Dendritic cell treated with granulocyte-macrophage colony-stimulating factor and Interleukin-4, amounts not matched to agents 40 ng/mL and 50 ng/mL, for 4 days (primary cell): ENCODE measurements at regions not wholly inside any gene's neighbourhood (a gene's known extent, or its start where the extent isn't known, plus 50 kb on each side); places are given as distances from the start of the nearest gene placed in this dataset.
"Not testable (repeated sequence)": the region's sequence is repeated elsewhere in the genome, so short reads cannot be mapped to it uniquely, and the experiment has no call there.

Experiments used
- H3K27ac Mint-ChIP-seq: one replicate; pipeline ENCODE4 v1.8.0; 2022; ENCODE audit warnings: mild to moderate bottlenecking, mixed read lengths
- H3K27me3 Mint-ChIP-seq: one replicate; pipeline ENCODE4 v1.8.0; 2022; ENCODE audit warnings: mild to moderate bottlenecking, mixed read lengths
- H3K36me3 Mint-ChIP-seq: one replicate; pipeline ENCODE4 v1.8.0; 2022; ENCODE audit warnings: low read depth, mixed read lengths
- H3K4me1 Mint-ChIP-seq: one replicate; pipeline ENCODE4 v1.8.0; 2022; ENCODE audit warnings: low read depth, mixed read lengths
- H3K4me3 Mint-ChIP-seq: one replicate; pipeline ENCODE4 v1.8.0; 2022; ENCODE audit warnings: mild to moderate bottlenecking, moderate library complexity, mixed read lengths
- H3K9me3 Mint-ChIP-seq: one replicate; pipeline ENCODE4 v1.8.0; 2022; ENCODE audit warnings: mixed read lengths
- intact Hi-C: fragments of 100-400 bp; cut with micrococcal nuclease; formaldehyde crosslinking; loops from one replicate; pipeline ENCODE4 v1.15.0; 2022

DNA sequence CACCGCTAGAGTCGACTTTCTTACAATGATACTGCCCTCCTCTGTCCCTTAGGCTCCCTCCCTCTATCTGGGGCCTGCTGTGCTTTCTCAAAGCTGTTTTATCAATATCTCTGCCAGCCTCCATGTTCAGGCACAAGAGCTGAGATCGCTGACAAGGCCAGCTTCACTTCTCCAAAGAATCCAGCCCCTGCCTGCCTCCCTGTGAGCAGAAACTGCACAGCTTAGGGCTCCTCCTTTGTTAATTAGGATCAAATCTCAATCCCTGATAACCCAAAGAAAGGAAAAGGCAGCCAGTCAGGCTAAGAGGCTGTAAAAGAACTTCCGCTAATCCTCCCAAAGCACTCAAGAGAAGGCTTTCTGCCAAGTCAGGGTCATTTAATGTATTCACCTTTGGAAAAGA is 616.0 kb upstream of the CDH11 start:
- no peaks in the 10 kb centered on the region for H3K36me3 Mint-ChIP-seq
- H3K4me3 Mint-ChIP-seq: no peak overlapping the region
- peaks cover 20% of the 10 kb centered on the region for H3K4me1 Mint-ChIP-seq
- no peaks in the 10 kb centered on the region for H3K27me3 Mint-ChIP-seq
- H3K9me3 Mint-ChIP-seq: peaks cover 7% of the 10 kb centered on the region
- intact Hi-C loops: no loop called here
- H3K27ac Mint-ChIP-seq: no peak overlapping the region

DNA sequence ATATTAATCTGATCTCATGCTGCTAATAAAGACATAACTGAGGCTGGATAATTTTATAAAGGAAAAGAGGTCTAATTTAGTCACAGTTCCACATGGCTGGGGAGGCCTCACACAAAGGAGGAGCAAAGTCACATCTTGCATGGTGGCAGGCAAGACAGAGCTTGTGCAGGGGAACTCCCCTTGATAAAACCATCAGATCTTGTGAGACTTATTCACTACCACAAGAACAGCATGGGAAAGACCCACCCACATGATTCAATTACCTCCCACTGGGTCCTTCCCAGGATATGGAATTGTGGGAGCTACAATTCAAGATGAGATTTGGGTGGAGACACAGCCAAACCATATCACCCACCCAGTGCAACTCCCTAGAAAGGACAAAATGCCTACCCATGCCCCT is 613.8 kb upstream of the CDH11 start:
- intact Hi-C loops, H3K27ac Mint-ChIP-seq, H3K36me3 Mint-ChIP-seq: not testable (repeated sequence)

DNA sequence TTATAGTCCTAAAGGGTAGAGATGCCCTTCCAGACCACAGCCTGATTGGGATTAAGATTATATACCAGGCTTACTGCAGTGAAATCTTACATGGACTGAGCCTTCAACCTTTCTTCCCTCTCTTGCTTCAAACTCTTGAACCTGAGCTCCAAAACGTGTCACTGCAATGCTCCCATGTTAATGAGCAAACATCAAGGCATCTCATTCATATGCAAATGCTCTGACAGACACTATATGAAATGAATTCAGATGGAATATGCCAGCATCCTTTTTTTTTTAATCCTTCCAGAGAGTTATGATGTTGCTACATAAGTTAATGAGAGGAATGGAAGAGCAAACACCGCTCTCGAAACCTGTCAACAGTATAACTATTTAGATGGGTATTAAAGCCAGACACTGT is 611.9 kb upstream of the CDH11 start:
- Mint-ChIP-seq H3K27me3 (peaks cover 3% of the 10 kb centered on the region), H3K9me3 (no peaks in the 10 kb centered on the region), H3K27ac (no peak overlapping the region), H3K4me3 (no peak overlapping the region), H3K36me3 (no peaks in the 10 kb centered on the region), H3K4me1 (peaks cover 5% of the 10 kb centered on the region)
- intact Hi-C loops: no loop called here

More for the DNA sequence above, 613.8 kb upstream of the CDH11 start:
- not testable (repeated sequence) for H3K4me3 Mint-ChIP-seq, H3K27me3 Mint-ChIP-seq, H3K9me3 Mint-ChIP-seq
- H3K4me1 Mint-ChIP-seq: peaks cover 20% of the 10 kb centered on the region

DNA sequence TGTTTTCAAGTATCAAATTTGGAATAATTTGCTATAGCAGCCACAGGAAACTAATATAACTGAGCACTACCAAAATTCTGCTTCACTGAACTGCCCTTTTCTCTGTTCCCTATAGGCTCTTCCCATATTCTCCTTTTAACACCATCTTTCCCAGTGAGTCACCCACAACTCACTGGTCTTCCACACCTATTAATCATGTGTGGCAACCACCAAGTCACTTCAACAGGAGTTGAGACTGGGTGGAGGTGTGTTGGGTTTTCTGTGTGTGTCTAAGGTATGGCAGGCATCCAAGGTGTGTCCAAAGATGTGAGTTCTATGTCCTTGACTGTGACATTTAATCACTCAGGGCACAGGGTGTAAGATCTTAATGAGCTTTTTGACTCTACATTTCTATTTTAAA is 610.0 kb upstream of the CDH11 start:
- H3K4me3 Mint-ChIP-seq: no peak overlapping the region
- H3K36me3 Mint-ChIP-seq: no peaks in the 10 kb centered on the region
- no peaks in the 10 kb centered on the region for H3K9me3 Mint-ChIP-seq
- intact Hi-C loops: no loop called here
- peaks cover 13% of the 10 kb centered on the region for H3K4me1 Mint-ChIP-seq
- H3K27ac Mint-ChIP-seq: no peak overlapping the region
- H3K27me3 Mint-ChIP-seq: peaks cover 4% of the 10 kb centered on the region

DNA sequence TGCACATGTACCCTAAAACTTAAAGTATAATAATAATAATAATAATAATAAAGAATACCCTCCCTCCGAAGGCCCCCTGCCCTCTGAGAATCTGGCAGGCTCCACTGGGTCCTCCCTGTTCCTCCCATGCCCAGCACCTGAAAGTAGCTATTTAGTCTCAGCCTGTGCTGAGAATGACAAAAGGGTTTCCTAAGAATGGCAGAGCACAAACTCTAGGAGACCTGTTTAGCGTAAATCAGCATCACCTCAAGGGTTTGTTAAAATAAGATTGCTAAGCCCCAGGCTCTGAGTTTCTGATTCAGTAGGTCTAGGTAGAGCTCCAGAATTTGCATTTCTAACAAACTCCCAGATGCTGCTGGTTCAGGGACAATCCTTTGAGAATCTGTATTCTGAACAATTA is 606.8 kb upstream of the CDH11 start:
- Mint-ChIP-seq H3K4me1 (peaks cover 31% of the 10 kb centered on the region), H3K9me3 (no peaks in the 10 kb centered on the region), H3K36me3 (no peaks in the 10 kb centered on the region), H3K27me3 (peaks cover 5% of the 10 kb centered on the region), H3K27ac (no peak overlapping the region), H3K4me3 (no peak overlapping the region)
- intact Hi-C loops: no loop called here

DNA sequence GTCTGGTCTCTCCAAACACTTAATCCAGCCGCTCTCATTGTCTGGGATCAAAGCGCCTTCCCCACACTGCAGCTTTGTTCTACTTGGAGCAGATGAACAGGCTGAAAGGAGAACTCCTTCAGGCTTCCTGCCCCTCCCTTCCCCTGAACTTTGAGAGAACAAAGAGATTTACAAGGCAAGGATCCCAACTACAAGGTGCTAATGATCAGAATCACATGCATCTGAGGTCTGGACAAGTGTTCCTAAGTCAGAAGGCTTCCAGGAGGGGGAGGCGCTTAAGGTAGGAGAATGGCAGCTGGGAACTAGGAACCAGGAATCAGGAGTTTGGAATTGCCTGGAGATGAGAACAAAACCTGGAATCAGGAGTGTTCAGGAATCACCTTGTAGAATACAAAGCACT is 606.3 kb upstream of the CDH11 start:
- Mint-ChIP-seq H3K27me3 (peaks cover 7% of the 10 kb centered on the region), H3K27ac (no peak overlapping the region)

DNA sequence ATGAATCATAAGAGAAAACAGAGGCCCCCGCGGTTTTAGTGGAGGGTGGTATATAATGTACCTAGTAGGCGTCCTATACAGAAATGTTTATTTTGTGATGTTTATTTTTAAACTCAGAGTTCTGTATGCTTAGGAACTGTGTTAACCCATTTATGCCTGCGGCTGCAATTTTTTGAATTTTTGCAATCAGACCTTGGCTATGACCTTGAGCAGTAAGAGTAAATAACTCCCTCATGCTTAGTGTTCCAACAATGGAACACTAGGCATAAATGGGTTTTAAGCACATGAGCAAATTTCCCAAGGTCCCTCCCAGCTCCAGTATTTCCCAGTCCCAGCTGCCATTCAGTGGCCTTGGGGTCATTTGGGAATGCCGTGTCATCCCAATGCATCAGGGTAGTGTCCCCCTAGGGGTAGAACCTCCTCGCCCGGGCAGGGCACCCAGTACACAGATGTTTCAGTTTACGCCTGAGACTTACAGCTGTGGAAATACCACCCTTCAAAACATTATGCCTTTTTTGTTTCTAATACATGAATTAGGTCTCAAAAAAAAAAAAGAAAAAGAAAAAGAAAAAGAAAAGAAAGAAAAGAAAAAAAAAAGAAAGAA is 605.8 kb upstream of the CDH11 start:
- no peak overlapping the region for H3K27ac Mint-ChIP-seq
- intact Hi-C loops: no loop called here
- H3K4me3 Mint-ChIP-seq: no peak overlapping the region
- no peaks in the 10 kb centered on the region for H3K9me3 Mint-ChIP-seq
- H3K36me3 Mint-ChIP-seq: no peaks in the 10 kb centered on the region
- peaks cover 31% of the 10 kb centered on the region for H3K4me1 Mint-ChIP-seq
- peaks cover 7% of the 10 kb centered on the region for H3K27me3 Mint-ChIP-seq

More for the DNA sequence above, 606.3 kb upstream of the CDH11 start:
- H3K4me1 Mint-ChIP-seq: peaks cover 31% of the 10 kb centered on the region
- intact Hi-C loops: no loop called here
- H3K36me3 Mint-ChIP-seq: no peaks in the 10 kb centered on the region
- H3K9me3 Mint-ChIP-seq: no peaks in the 10 kb centered on the region
- H3K4me3 Mint-ChIP-seq: no peak overlapping the region

DNA sequence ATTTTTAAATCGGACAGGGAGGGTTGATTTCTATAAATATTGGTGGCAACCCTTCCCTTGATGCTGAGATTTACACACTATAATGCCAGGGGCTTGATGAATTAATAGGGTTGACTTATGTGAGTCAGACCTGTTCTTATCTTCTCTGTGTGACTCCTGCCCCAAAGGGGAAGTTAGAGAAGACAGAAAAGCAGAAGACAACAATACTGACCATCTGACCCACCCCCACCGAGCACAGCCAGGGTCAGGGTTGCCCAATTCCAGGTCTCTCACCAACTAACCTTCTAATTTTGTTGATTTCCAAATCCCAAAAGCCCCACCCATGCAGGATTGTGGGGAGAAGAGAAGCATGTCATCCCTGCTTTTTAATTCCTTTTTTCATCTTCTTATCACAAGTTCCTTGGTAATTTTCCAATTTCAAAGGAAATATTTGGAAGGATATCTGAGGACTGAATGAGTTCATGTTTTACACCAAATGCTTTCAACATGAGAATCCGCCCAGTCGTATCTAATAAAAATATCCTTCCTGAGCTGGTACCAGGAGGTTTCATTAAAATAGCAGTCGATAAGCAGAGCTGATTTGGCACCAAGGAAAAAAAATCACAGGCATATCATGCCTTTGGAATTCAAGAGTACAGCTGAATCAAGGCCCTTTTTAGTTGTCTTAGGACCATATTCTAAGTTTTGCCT is 603.4 kb upstream of the CDH11 start:
- Mint-ChIP-seq H3K4me1 (peaks cover 31% of the 10 kb centered on the region), H3K9me3 (no peaks in the 10 kb centered on the region), H3K27ac (no peak overlapping the region), H3K27me3 (peaks cover 4% of the 10 kb centered on the region), H3K4me3 (no peak overlapping the region), H3K36me3 (no peaks in the 10 kb centered on the region)
- intact Hi-C loops: no loop called here

DNA sequence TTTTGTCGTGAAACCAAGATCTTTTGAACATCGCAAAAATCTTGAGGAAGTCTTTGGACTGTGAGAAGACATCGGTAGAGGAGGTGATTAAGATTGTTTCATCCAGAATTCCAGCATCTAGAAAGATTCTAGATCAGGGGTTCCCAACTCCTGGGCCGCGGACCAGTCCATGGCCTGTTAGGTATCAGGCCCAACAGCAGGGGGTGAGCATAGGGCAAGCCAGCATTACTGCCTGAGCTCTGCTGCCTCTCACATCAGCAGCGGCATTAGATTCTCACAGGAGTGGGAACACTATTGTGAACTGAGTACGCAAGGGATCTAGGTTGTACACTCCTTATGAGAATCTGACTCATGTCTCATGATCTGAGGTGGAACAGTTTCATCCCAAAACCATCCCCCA is 600.6 kb upstream of the CDH11 start:
- H3K27me3 Mint-ChIP-seq: peaks cover 15% of the 10 kb centered on the region
- no peak overlapping the region for H3K27ac Mint-ChIP-seq
- no peaks in the 10 kb centered on the region for H3K36me3 Mint-ChIP-seq
- no peak overlapping the region for H3K4me3 Mint-ChIP-seq
- H3K4me1 Mint-ChIP-seq: peaks cover 22% of the 10 kb centered on the region
- intact Hi-C loops: no loop called here
- no peaks in the 10 kb centered on the region for H3K9me3 Mint-ChIP-seq

DNA sequence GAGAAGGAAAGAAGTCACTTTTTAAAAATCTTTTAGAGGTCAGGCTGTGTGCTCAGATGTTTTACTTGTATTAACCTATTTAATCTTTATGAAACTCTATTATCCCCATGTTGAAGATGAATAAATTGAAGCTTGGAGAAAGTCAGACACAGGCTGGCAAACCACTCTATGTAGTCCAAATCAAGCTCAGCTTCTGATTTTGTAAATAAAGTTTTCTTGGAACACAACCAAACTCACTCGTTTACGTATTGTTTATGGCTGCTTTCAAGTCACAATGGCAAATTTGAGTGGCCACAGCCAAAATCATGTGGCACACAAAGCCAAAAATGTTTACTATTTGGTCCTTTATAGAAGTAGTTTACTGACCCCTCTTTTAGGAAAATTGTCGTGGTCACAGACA is 596.0 kb upstream of the CDH11 start:
- Mint-ChIP-seq H3K36me3 (no peaks in the 10 kb centered on the region), H3K4me3 (no peak overlapping the region), H3K4me1 (peaks cover 5% of the 10 kb centered on the region), H3K27ac (no peak overlapping the region), H3K27me3 (peaks cover 38% of the 10 kb centered on the region), H3K9me3 (no peaks in the 10 kb centered on the region)
- intact Hi-C loops: no loop called here

DNA sequence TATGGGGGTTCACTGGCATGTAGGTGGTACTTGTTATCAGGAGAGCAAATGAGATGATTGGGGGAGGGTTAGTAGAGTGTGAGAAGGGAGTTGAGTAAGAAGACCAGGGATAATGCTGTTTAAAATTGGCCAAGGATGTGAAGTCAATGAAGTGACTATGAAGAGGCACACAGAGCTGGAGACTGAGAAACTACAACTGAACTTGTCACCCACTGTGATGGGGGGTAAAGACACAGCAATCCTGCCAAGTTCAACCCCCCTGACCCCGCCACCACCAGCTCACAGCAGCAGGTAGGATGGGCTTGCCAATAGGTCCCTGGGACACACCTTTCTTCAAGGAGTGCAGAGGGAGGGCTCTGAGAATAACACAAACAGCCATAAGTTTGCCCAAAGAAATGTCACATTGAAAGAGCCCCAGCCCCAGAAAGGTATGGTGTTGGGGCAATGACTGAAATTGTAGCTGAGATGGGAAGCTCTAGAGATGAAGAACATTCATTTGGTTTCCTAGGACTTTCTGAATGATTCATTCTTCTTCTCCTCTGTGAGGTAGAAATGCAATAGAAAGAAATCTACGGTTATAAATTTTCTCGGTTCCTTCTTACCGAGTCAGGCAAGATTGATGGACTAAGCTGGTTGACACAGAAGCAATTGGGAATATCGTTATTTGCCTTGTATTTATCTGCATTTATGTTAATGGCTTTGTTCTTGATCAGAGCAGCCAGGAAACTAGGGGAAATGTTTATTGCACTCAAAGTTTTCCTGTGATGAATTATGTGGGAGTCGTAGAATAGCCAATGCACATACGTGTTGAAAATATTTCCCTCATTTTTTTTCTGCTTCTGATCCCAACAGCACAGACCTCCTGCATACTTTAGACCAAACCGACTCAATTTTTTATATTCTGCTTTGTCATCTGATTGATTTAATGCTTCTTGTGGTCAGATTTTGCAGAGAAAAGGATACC is 595.2 kb upstream of the CDH11 start:
- no peak overlapping the region for H3K27ac Mint-ChIP-seq
- intact Hi-C loops: no loop called here
- no peaks in the 10 kb centered on the region for H3K9me3 Mint-ChIP-seq

DNA sequence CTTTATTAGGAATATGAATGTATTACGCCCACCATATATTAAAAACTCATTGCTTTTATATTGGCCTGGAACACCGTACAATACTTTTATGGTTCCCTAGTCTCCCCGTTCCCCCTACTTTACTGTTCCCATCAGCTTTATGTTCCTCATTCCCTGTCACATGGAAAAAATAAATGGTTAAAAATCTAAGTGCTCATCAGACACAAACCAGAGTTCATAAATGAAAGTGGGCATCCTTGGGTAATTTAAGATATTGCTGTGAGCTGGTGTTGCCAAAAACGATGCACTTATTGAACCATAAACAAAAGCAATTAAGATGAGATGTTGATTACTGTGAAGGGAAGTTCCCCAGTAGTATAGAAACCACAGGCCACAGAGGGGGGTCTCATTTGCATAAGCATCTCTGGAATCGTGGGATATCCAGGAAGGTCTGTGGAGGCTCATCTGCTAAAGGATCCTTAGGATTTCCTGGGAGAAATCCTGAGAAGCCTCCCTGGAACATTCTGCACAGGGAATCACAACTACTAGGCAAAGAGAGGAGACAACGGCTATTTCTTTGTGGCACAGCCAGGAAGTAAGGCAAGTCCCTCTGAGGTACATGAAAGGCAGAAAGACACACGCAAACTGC is 591.4 kb upstream of the CDH11 start:
- Mint-ChIP-seq H3K27ac (no peak overlapping the region), H3K4me3 (no peak overlapping the region), H3K9me3 (no peaks in the 10 kb centered on the region), H3K4me1 (peaks cover 5% of the 10 kb centered on the region), H3K36me3 (no peaks in the 10 kb centered on the region), H3K27me3 (peaks cover 34% of the 10 kb centered on the region)
- intact Hi-C loops: no loop called here

More for the DNA sequence above, 595.2 kb upstream of the CDH11 start:
- Mint-ChIP-seq H3K36me3 (no peaks in the 10 kb centered on the region), H3K27me3 (peaks cover 38% of the 10 kb centered on the region), H3K4me1 (peaks cover 5% of the 10 kb centered on the region), H3K4me3 (no peak overlapping the region)

DNA sequence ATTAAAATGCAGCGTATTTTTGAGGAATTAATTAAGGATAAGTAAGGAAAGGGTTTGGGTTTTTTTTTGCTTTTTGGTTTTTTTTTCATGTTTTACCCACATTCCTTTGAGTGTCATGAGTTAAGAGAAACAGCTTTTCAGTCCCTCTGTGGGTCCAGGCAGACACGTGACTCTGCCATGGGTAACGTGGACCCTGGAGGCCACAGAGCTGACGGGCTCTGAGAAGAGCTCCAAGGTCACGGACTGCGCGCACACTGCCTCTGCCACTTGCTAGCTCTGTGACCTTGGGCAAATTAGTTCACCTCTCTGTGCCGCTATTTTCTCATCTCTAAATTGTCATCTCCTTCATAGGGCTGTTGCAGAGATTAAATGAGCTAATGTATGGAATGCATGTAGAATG is 588.2 kb upstream of the CDH11 start:
- peaks cover 18% of the 10 kb centered on the region for H3K27me3 Mint-ChIP-seq
- H3K27ac Mint-ChIP-seq: no peak overlapping the region
- no peaks in the 10 kb centered on the region for H3K36me3 Mint-ChIP-seq
- H3K9me3 Mint-ChIP-seq: no peaks in the 10 kb centered on the region
- intact Hi-C loops: no loop called here
- peaks cover 5% of the 10 kb centered on the region for H3K4me1 Mint-ChIP-seq
- no peak overlapping the region for H3K4me3 Mint-ChIP-seq

DNA sequence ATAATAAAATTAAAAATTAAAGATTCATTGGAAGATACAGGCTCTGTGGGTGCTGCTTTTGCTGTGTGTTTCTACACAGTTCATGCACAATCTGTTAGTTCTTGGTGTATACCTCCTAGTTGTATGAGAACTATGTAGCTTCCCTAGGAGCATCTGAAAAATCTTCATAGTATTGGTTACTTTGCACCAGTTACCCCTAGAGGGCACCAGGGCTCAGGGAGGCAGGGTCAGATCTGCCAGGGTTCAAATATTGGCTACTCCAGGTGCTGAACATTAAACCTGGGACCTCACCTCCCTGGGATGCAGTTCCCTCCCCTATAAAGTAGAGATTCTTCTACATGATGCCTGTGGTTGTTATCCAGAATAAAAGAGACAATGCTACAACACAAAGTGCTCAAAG is 583.0 kb upstream of the CDH11 start:
- Mint-ChIP-seq H3K4me3 (no peak overlapping the region), H3K27me3 (peaks cover 7% of the 10 kb centered on the region), H3K9me3 (no peaks in the 10 kb centered on the region), H3K4me1 (no peaks in the 10 kb centered on the region), H3K36me3 (no peaks in the 10 kb centered on the region), H3K27ac (no peak overlapping the region)
- intact Hi-C loops: no loop called here
